ENCODE measurements at regions not wholly inside any gene's neighbourhood (a gene's known extent, or its start where the extent isn't known, plus 50 kb on each side); places are given as distances from the start of the nearest gene placed in this dataset.
A peak's percentile ranks its signal among the peaks of the same experiment; 100 is the strongest.
"Not testable (repeated sequence)": the region's sequence is repeated elsewhere in the genome, so short reads cannot be mapped to it uniquely, and the experiment has no call there.

GRCh38 chr14:105666420-105666819, 140.0 kb downstream of the TMEM121 start:
- H3K27ac ChIP-seq, result no peak overlapping the region
- TF ChIP-seq CTCF (conservative IDR thresholded peaks at IDR 0.05), result no peak

- not testable (repeated sequence) for H3K27ac ChIP-seq
Measured at GRCh38 chr14:105666991-105667662, 140.7 kb downstream of the TMEM121 start.

GRCh38 chr14:105667663-105668020, 141.3 kb downstream of the TMEM121 start:
- not testable (repeated sequence) for H3K27ac ChIP-seq

- H3K27ac ChIP-seq, result not testable (repeated sequence)
Measured at GRCh38 chr14:105668021-105668420, 141.6 kb downstream of the TMEM121 start.

- H3K27ac ChIP-seq, result not testable (repeated sequence)
Measured at GRCh38 chr14:105668471-105669230, 142.3 kb downstream of the TMEM121 start.

- H3K27ac ChIP-seq, result not testable (repeated sequence)
Measured at GRCh38 chr14:105669231-105669610, 142.8 kb downstream of the TMEM121 start.

- not testable (repeated sequence) for H3K27ac ChIP-seq
Measured at GRCh38 chr14:105669646-105670045, 143.3 kb downstream of the TMEM121 start.

GRCh38 chr14:105672450-105673200, 146.2 kb downstream of the TMEM121 start:
- peak overlapping the region; percentile 75 for H3K27ac ChIP-seq

GRCh38 chr14:105675433-105675832, 149.1 kb downstream of the TMEM121 start:
- not testable (repeated sequence) for H3K27ac ChIP-seq

- not testable (repeated sequence) for H3K27ac ChIP-seq
Measured at GRCh38 chr14:105675905-105676670, 149.7 kb downstream of the TMEM121 start.

- not testable (repeated sequence) for H3K27ac ChIP-seq
Measured at GRCh38 chr14:105678057-105678456, 151.7 kb downstream of the TMEM121 start.

GRCh38 chr14:105678996-105679958, 152.9 kb downstream of the TMEM121 start:
- 0 out of 2 replicates have a peak, but pooled peaks have one; percentile 6 for TF ChIP-seq CTCF (conservative IDR thresholded peaks at IDR 0.05)
- not testable (repeated sequence) for H3K27ac ChIP-seq

Measured in VCaP (cell line).